Gastrocnemius medialis (tissue), 4 donors: ENCODE measurements at regions not wholly inside any gene's neighbourhood (a gene's known extent, or its start where the extent isn't known, plus 50 kb on each side); places are given as distances from the start of the nearest gene placed in this dataset.

ENCODE experiments used
- POLR2A ChIP-seq, 2 donors: fragments of 450-650 bp; IDR thresholded peaks; one replicate each; pipeline ENCODE4 v1.6.1; 2017; ENCODE audit warnings: antibody characterized with exemption in 2 of 2, mild to moderate bottlenecking in 2 of 2, moderate library complexity in 2 of 2
- TF ChIP-seq, protein P1 (sequence below), 5 experiments: fragments of 450-650 bp in 3 of 5; fragments of 200-600 bp in 2 of 5; sonication (generic) in 2 of 5; IDR thresholded peaks in 4 of 5; conservative IDR thresholded peaks in 1 of 5; 1 replicate in 4 of 5; 2 replicates in 1 of 5; pipeline ENCODE4 v1.5.1; 2016 to 2019; ENCODE audit warnings: antibody characterized with exemption in 5 of 5, mild to moderate bottlenecking in 3 of 5, moderate library complexity in 3 of 5

DNA sequence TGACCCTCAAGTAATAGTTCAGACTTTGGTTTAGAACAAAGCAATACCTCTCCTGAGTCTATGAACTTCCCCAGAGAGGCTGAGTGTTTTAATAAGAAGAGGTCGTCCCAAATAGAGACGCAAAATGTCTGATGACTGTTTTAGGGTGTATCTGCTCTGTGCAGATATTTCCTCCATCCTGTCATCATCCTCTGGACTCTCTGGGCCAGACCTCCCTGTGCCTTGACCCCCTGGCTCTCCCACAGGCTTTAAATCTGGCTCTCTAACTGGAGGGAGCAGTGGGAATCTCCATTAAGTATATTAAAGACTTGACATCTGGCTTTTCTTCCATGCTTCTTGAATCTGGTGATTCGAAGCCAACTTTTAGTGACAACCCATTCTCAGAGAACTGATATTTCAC, 633.3 kb downstream of the INHBA start:
- TF ChIP-seq, protein P1, sequence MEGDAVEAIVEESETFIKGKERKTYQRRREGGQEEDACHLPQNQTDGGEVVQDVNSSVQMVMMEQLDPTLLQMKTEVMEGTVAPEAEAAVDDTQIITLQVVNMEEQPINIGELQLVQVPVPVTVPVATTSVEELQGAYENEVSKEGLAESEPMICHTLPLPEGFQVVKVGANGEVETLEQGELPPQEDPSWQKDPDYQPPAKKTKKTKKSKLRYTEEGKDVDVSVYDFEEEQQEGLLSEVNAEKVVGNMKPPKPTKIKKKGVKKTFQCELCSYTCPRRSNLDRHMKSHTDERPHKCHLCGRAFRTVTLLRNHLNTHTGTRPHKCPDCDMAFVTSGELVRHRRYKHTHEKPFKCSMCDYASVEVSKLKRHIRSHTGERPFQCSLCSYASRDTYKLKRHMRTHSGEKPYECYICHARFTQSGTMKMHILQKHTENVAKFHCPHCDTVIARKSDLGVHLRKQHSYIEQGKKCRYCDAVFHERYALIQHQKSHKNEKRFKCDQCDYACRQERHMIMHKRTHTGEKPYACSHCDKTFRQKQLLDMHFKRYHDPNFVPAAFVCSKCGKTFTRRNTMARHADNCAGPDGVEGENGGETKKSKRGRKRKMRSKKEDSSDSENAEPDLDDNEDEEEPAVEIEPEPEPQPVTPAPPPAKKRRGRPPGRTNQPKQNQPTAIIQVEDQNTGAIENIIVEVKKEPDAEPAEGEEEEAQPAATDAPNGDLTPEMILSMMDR (IDR thresholded peaks at IDR 0.05 in 4 of 5, conservative IDR thresholded peaks at IDR 0.05 in 1 of 5), result no peak
- TF ChIP-seq POLR2A (IDR thresholded peaks at IDR 0.05), result no peak
